Suprapubic skin (tissue), 4 donors: ENCODE measurements at regions not wholly inside any gene's neighbourhood (a gene's known extent, or its start where the extent isn't known, plus 50 kb on each side); places are given as distances from the start of the nearest gene placed in this dataset.

ENCODE experiments used
- DNase-seq, 2 donors: peaks; one replicate each; pipeline ENCODE4 v3.0.0-alpha.2; 2019; ENCODE audit warnings: low spot score in 2 of 2
- H3K27ac ChIP-seq: fragments of 200-600 bp; sonication (generic); one replicate; pipeline ENCODE4 v1.5.1; 2019
- H3K27me3 ChIP-seq: fragments of 200-600 bp; sonication (generic); one replicate; pipeline ENCODE4 v1.5.1; 2019
- H3K36me3 ChIP-seq: fragments of 200-600 bp; sonication (generic); one replicate; pipeline ENCODE4 v1.5.1; 2019
- H3K4me1 ChIP-seq: fragments of 200-600 bp; sonication (generic); one replicate; pipeline ENCODE4 v1.5.1; 2019
- H3K4me3 ChIP-seq: fragments of 200-600 bp; sonication (generic); one replicate; pipeline ENCODE4 v1.5.1; 2019; ENCODE audit warnings: mild to moderate bottlenecking
- H3K9me3 ChIP-seq: fragments of 200-600 bp; sonication (generic); one replicate; pipeline ENCODE4 v1.5.1; 2019
- EP300 ChIP-seq: sonication (generic); formaldehyde crosslinking; IDR thresholded peaks from one replicate; pipeline ENCODE4 v1.6.1; 2017; ENCODE audit warnings: antibody characterized with exemption
- POLR2A ChIP-seq, 2 donors: fragments of 450-650 bp; IDR thresholded peaks; one replicate each; pipeline ENCODE4 v1.6.1; 2017; ENCODE audit warnings: antibody characterized with exemption in 2 of 2, mild to moderate bottlenecking in 2 of 2, moderate library complexity in 2 of 2
- POLR2AphosphoS5 ChIP-seq, 3 donors: sonication (generic); formaldehyde crosslinking; IDR thresholded peaks; one replicate each; pipeline ENCODE4 v1.6.1; 2017; ENCODE audit warnings: antibody characterized with exemption in 3 of 3
- WGBS: methylation state at CpG from one replicate; pipeline ENCODE4 v1.1.5; 2018; 5-methylcytosine and 5-hydroxymethylcytosine counted together
- TF ChIP-seq, protein P1 (sequence below), 2 donors: fragments of 200-600 bp in 1 of 2; fragments of 450-650 bp in 1 of 2; sonication (generic) in 1 of 2; IDR thresholded peaks; one replicate each; pipeline ENCODE4 v1.5.1; 2016 to 2019; ENCODE audit warnings: antibody characterized with exemption in 2 of 2, mild to moderate bottlenecking in 1 of 2, moderate library complexity in 1 of 2

GRCh38 chr18:61155586-61155985 lies 177.6 kb upstream of the CDH20 start:
- Histone ChIP-seq H3K27me3 (no peaks in the 10 kb centered on the region), H3K4me3 (no peak overlapping the region), H3K36me3 (no peaks in the 10 kb centered on the region), H3K9me3 (no peaks in the 10 kb centered on the region), H3K4me1 (no peaks in the 10 kb centered on the region), H3K27ac (no peak overlapping the region)
- DNase-seq: no peak
- WGBS: 63% methylated on average over 3 of the region's 3 CpGs
- no peak for TF ChIP-seq EP300
- no peak for TF ChIP-seq POLR2A (IDR thresholded peaks at IDR 0.05)
- TF ChIP-seq, protein P1, sequence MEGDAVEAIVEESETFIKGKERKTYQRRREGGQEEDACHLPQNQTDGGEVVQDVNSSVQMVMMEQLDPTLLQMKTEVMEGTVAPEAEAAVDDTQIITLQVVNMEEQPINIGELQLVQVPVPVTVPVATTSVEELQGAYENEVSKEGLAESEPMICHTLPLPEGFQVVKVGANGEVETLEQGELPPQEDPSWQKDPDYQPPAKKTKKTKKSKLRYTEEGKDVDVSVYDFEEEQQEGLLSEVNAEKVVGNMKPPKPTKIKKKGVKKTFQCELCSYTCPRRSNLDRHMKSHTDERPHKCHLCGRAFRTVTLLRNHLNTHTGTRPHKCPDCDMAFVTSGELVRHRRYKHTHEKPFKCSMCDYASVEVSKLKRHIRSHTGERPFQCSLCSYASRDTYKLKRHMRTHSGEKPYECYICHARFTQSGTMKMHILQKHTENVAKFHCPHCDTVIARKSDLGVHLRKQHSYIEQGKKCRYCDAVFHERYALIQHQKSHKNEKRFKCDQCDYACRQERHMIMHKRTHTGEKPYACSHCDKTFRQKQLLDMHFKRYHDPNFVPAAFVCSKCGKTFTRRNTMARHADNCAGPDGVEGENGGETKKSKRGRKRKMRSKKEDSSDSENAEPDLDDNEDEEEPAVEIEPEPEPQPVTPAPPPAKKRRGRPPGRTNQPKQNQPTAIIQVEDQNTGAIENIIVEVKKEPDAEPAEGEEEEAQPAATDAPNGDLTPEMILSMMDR (IDR thresholded peaks at IDR 0.05): no peak
- no peak for TF ChIP-seq POLR2AphosphoS5 (IDR thresholded peaks at IDR 0.05)

GRCh38 chr18:61157451-61157850 lies 175.8 kb upstream of the CDH20 start:
- 87% methylated on average over 6 of the region's 6 CpGs for WGBS
- Histone ChIP-seq H3K9me3 (no peaks in the 10 kb centered on the region), H3K4me1 (no peaks in the 10 kb centered on the region), H3K36me3 (no peaks in the 10 kb centered on the region), H3K27ac (no peak overlapping the region), H3K27me3 (no peaks in the 10 kb centered on the region), H3K4me3 (no peak overlapping the region)
- no peak for TF ChIP-seq POLR2A (IDR thresholded peaks at IDR 0.05)
- TF ChIP-seq EP300: no peak
- no peak for TF ChIP-seq POLR2AphosphoS5 (IDR thresholded peaks at IDR 0.05)
- TF ChIP-seq, protein P1 (IDR thresholded peaks at IDR 0.05): no peak
- DNase-seq: no peak

- Histone ChIP-seq H3K4me1 (no peaks in the 10 kb centered on the region), H3K36me3 (no peaks in the 10 kb centered on the region), H3K4me3 (no peak overlapping the region), H3K27me3 (no peaks in the 10 kb centered on the region), H3K9me3 (no peaks in the 10 kb centered on the region), H3K27ac (no peak overlapping the region)
- DNase-seq: no peak
- TF ChIP-seq POLR2A (IDR thresholded peaks at IDR 0.05) (no peak), POLR2AphosphoS5 (IDR thresholded peaks at IDR 0.05) (no peak), EP300 (no peak)
- TF ChIP-seq, protein P1 (IDR thresholded peaks at IDR 0.05): no peak
- WGBS: 80% methylated on average over 4 of the region's 4 CpGs
Observed at GRCh38 chr18:61159246-61159645, 174.0 kb upstream of the CDH20 start.

DNA sequence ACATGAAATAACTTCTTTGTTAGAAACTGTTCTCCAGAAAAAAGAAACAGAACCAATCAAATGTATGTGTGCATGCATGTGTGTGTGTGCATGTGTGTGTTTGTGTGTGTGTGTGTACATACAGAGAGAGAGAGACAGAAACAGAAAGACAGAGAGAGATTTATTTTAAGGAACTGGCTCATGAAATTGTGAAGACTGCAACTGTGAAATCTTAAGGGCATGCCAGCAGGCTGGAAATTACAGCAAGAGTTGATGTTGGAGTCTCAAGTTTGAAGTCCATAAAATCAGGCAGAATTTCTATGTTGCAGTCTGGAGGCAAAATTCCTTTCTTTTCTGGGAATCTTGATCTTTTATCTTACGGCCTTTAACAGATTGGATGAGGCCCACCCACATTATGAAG lies 168.9 kb upstream of the CDH20 start:
- WGBS: 67% methylated on average over 1 of the region's 1 CpG
- DNase-seq: no peak
- TF ChIP-seq POLR2A (IDR thresholded peaks at IDR 0.05): no peak
- TF ChIP-seq EP300: no peak
- no peak for TF ChIP-seq POLR2AphosphoS5 (IDR thresholded peaks at IDR 0.05)
- TF ChIP-seq, protein P1 (IDR thresholded peaks at IDR 0.05): no peak
- H3K27me3 ChIP-seq: no peaks in the 10 kb centered on the region
- H3K27ac ChIP-seq: no peak overlapping the region
- no peaks in the 10 kb centered on the region for H3K4me1 ChIP-seq
- H3K36me3 ChIP-seq: no peaks in the 10 kb centered on the region
- no peak overlapping the region for H3K4me3 ChIP-seq
- no peaks in the 10 kb centered on the region for H3K9me3 ChIP-seq

DNA sequence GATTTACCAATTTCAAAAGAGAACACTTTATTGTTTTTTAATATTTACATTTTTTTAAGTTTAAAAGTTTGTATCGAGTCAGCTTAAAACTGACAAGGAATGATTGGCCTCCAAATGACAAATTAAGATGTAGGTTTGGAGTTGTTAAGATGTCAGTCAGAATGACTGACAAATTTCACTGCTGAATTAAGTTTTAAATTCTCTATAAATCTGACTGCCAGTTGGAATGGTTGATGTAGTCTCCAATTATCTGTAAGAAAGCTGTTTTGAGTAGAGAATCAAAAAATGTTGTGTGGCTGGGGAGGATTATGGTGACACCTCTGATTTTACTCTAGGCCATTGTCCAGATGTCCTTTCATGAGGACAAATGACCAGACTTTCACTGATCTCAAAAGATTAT lies 165.3 kb upstream of the CDH20 start:
- TF ChIP-seq EP300 (no peak), POLR2A (IDR thresholded peaks at IDR 0.05) (no peak), POLR2AphosphoS5 (IDR thresholded peaks at IDR 0.05) (no peak)
- TF ChIP-seq, protein P1 (IDR thresholded peaks at IDR 0.05): no peak
- Histone ChIP-seq H3K4me1 (no peaks in the 10 kb centered on the region), H3K36me3 (no peaks in the 10 kb centered on the region), H3K9me3 (no peaks in the 10 kb centered on the region), H3K27ac (no peak overlapping the region), H3K4me3 (no peak overlapping the region), H3K27me3 (no peaks in the 10 kb centered on the region)
- DNase-seq: no peak
- WGBS: 85% methylated on average over 1 of the region's 1 CpG
